Liver (tissue), 8 donors: ENCODE measurements at regions not wholly inside any gene's neighbourhood (a gene's known extent, or its start where the extent isn't known, plus 50 kb on each side); places are given as distances from the start of the nearest gene placed in this dataset.

Experiments used
- DNase-seq: peaks from one replicate; pipeline ENCODE4 v3.0.0-alpha.2; 2017; ENCODE audit warnings: low spot score
- H3K27ac ChIP-seq, 2 donors: one replicate each; pipeline ENCODE4 v1.7.0; 2013; ENCODE audit warnings: inconsistent platforms in 2 of 2, low read length in 2 of 2, control low read depth in 1 of 2, low read depth in 1 of 2, mild to moderate bottlenecking in 1 of 2
- H3K27me3 ChIP-seq, 4 donors: one replicate each; pipeline versions ENCODE4 v1.6.1 to v1.7.0; 2013; ENCODE audit warnings: low read length in 3 of 4, inconsistent platforms in 1 of 4, mild to moderate bottlenecking in 1 of 4, moderate library complexity in 1 of 4; ENCODE audit not compliant: control insufficient read depth in 4 of 4, insufficient read depth in 4 of 4
- H3K36me3 ChIP-seq, 4 donors: one replicate each; pipeline versions ENCODE4 v1.6.1 to v1.7.0; 2013; ENCODE audit warnings: low read length in 3 of 4, mild to moderate bottlenecking in 3 of 4, low read depth in 1 of 4, moderate library complexity in 1 of 4; ENCODE audit not compliant: control insufficient read depth in 4 of 4, insufficient read depth in 3 of 4
- H3K4me1 ChIP-seq, 4 donors: one replicate each; pipeline versions ENCODE4 v1.6.1 to v1.7.0; 2013; ENCODE audit warnings: low read length in 3 of 4, mild to moderate bottlenecking in 3 of 4, moderate library complexity in 1 of 4; ENCODE audit not compliant: control insufficient read depth in 4 of 4, insufficient read depth in 4 of 4
- H3K4me3 ChIP-seq, 3 donors: one replicate each; pipeline versions ENCODE4 v1.6.1 to v1.7.0; 2013; ENCODE audit warnings: low read length in 3 of 3, control low read depth in 1 of 3, low read depth in 1 of 3, mild to moderate bottlenecking in 1 of 3
- H3K9ac ChIP-seq, 2 donors: one replicate each; pipeline ENCODE4 v1.7.0; 2013; ENCODE audit warnings: low read length in 2 of 2, mild to moderate bottlenecking in 2 of 2, moderate library complexity in 2 of 2, control low read depth in 1 of 2, low read depth in 1 of 2
- H3K9me3 ChIP-seq, 4 donors: one replicate each; pipeline versions ENCODE4 v1.6.1 to v1.7.0; 2013; ENCODE audit warnings: low read length in 3 of 4; ENCODE audit not compliant: control insufficient read depth in 4 of 4
- EGR1 ChIP-seq, 2 donors: IDR thresholded peaks; 2 replicates each; pipeline ENCODE4 v1.6.1; 2016 to 2018; ENCODE audit warnings: antibody characterized with exemption in 2 of 2, low read depth in 2 of 2
- FOXA1 ChIP-seq: IDR thresholded peaks from 2 replicates; pipeline ENCODE4 v1.6.1; 2016; ENCODE audit warnings: antibody characterized with exemption
- FOXA2 ChIP-seq: IDR thresholded peaks from 2 replicates; pipeline ENCODE4 v1.6.1; 2016; ENCODE audit warnings: antibody characterized with exemption
- GABPA ChIP-seq, 2 donors: IDR thresholded peaks in 1 of 2; conservative IDR thresholded peaks in 1 of 2; 2 replicates each; pipeline ENCODE4 v1.6.1; 2016; ENCODE audit warnings: antibody characterized with exemption in 2 of 2, mild to moderate bottlenecking in 1 of 2, moderate library complexity in 1 of 2
- HNF4A ChIP-seq, 2 donors: conservative IDR thresholded peaks; 2 replicates each; pipeline ENCODE4 v1.6.1; 2016; ENCODE audit warnings: antibody characterized with exemption in 2 of 2, mild to moderate bottlenecking in 2 of 2
- HNF4G ChIP-seq: IDR thresholded peaks from 2 replicates; pipeline ENCODE4 v1.6.1; 2016; ENCODE audit warnings: antibody characterized with exemption
- JUND ChIP-seq, 2 donors: IDR thresholded peaks; 2 replicates each; pipeline ENCODE4 v1.6.1; 2016; ENCODE audit warnings: antibody characterized with exemption in 2 of 2
- NR2F2 ChIP-seq: IDR thresholded peaks from 2 replicates; pipeline ENCODE4 v1.6.1; 2016; ENCODE audit warnings: antibody characterized with exemption
- RXRA ChIP-seq, 2 donors: IDR thresholded peaks; 2 replicates each; pipeline ENCODE4 v1.6.1; 2017 to 2018; ENCODE audit warnings: antibody characterized with exemption in 2 of 2, mild to moderate bottlenecking in 1 of 2
- SP1 ChIP-seq: IDR thresholded peaks from 2 replicates; pipeline ENCODE4 v1.6.1; 2018; ENCODE audit warnings: antibody characterized with exemption, mild to moderate bottlenecking
- TAF1 ChIP-seq: conservative IDR thresholded peaks from 2 replicates; pipeline ENCODE4 v1.6.1; 2016; ENCODE audit warnings: antibody characterized with exemption, mild to moderate bottlenecking
- YY1 ChIP-seq: IDR thresholded peaks from 2 replicates; pipeline ENCODE4 v1.6.1; 2016; ENCODE audit warnings: antibody characterized with exemption, mild to moderate bottlenecking
- whole genome bisulfite sequencing: extraction: QIAGEN DNeasy Blood & Tissue Kit; methylation state at CpG from one replicate; pipeline ENCODE4 v1.1.7; 2013; 5-methylcytosine and 5-hydroxymethylcytosine counted together
- TF ChIP-seq, protein P1 (sequence below): fragments of 150-350 bp; IDR thresholded peaks from 2 replicates; pipeline ENCODE4 v1.5.1; 2017; ENCODE audit warnings: improper control_type of control experiment, low read depth, low read length; ENCODE audit not compliant: missing input control
- TF ChIP-seq, protein P2 (sequence below): IDR thresholded peaks from 2 replicates; pipeline ENCODE4 v1.6.1; 2016; ENCODE audit warnings: antibody characterized with exemption
- TF ChIP-seq, protein P3 (sequence below): IDR thresholded peaks from 2 replicates; pipeline ENCODE4 v1.6.1; 2016; ENCODE audit warnings: antibody characterized with exemption
- TF ChIP-seq, protein P4 (sequence below): IDR thresholded peaks from 2 replicates; pipeline ENCODE4 v1.6.1; 2016; ENCODE audit warnings: antibody characterized with exemption, mild to moderate bottlenecking
- donor health status: healthy.
- donor health status: healthy.
- donor health status: healthy.
- donor health status: healthy.
- donor health status: healthy.

DNA sequence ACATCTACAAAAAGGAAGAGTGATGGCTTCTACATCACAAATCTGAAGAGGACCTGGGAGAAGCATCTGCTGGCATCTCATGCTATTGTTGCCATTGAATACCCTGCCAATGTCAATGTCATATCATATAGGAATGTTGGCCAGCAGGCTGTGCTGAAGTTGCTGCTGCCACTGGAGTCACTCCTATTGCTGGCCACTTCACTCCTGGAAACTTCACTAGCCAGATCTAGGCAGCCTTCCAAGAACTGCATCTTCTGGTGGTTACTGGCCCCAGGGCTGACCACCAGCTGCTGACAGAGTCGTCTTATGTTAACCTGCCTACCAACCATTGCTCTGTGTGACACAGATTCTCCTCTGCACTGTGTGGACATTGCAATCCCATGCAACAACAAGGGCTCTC, 111.8 kb downstream of the PERP start (continued):
- TF ChIP-seq, protein P1, sequence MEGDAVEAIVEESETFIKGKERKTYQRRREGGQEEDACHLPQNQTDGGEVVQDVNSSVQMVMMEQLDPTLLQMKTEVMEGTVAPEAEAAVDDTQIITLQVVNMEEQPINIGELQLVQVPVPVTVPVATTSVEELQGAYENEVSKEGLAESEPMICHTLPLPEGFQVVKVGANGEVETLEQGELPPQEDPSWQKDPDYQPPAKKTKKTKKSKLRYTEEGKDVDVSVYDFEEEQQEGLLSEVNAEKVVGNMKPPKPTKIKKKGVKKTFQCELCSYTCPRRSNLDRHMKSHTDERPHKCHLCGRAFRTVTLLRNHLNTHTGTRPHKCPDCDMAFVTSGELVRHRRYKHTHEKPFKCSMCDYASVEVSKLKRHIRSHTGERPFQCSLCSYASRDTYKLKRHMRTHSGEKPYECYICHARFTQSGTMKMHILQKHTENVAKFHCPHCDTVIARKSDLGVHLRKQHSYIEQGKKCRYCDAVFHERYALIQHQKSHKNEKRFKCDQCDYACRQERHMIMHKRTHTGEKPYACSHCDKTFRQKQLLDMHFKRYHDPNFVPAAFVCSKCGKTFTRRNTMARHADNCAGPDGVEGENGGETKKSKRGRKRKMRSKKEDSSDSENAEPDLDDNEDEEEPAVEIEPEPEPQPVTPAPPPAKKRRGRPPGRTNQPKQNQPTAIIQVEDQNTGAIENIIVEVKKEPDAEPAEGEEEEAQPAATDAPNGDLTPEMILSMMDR: no peak
- no peak for TF ChIP-seq SP1

DNA sequence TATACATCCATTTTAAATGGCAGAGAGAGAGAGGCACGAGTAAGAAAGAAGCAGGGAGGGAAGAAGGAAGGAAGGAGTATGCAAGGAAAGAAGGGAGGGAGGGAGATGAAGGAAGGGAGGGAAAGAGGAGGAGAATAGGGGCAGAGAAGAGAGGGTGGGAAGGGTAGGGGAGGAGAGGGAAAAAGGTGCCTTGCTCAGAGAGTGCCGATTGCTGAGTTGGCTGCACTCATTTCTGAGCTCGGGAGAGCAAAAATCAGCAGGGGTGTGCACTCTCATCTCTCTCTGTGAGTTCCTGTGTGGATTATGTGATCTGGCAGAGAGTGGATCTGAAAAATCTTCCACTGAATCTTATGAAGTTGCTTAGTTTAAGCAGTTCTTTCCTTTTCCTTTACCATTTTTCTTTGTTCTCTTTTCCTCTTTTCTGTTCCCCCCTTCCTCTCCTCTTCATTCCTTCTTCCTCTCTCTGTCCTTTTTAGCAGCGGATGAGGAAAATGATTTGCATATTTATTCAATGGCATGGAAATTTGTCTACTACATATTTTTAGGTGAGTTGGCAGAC, 108.7 kb downstream of the PERP start:
- peaks cover 0 to 2% (median 0%) of the 10 kb centered on the region in 4 donors for H3K36me3 ChIP-seq
- no peak overlapping the region for H3K4me3 ChIP-seq
- 81% methylated on average over 4 of the region's 4 CpGs for WGBS

More for the DNA sequence above, 108.7 kb downstream of the PERP start:
- Histone ChIP-seq H3K27ac (no peak overlapping the region), H3K9me3 (peaks cover 0 to 6% (median 1%) of the 10 kb centered on the region in 4 donors), H3K27me3 (no peaks in the 10 kb centered on the region), H3K4me1 (no peaks in the 10 kb centered on the region), H3K9ac (no peak overlapping the region)
- no peak for TF ChIP-seq SP1
- TF ChIP-seq, protein P2, sequence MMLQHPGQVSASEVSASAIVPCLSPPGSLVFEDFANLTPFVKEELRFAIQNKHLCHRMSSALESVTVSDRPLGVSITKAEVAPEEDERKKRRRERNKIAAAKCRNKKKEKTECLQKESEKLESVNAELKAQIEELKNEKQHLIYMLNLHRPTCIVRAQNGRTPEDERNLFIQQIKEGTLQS: no peak
- no peak for TF ChIP-seq YY1
- TF ChIP-seq NR2F2: no peak
- TF ChIP-seq, protein P1: no peak
- no peak for TF ChIP-seq RXRA (IDR thresholded peaks at IDR 0.05)
- TF ChIP-seq, protein P3, sequence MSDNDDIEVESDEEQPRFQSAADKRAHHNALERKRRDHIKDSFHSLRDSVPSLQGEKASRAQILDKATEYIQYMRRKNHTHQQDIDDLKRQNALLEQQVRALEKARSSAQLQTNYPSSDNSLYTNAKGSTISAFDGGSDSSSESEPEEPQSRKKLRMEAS: no peak
- TF ChIP-seq, protein P4, sequence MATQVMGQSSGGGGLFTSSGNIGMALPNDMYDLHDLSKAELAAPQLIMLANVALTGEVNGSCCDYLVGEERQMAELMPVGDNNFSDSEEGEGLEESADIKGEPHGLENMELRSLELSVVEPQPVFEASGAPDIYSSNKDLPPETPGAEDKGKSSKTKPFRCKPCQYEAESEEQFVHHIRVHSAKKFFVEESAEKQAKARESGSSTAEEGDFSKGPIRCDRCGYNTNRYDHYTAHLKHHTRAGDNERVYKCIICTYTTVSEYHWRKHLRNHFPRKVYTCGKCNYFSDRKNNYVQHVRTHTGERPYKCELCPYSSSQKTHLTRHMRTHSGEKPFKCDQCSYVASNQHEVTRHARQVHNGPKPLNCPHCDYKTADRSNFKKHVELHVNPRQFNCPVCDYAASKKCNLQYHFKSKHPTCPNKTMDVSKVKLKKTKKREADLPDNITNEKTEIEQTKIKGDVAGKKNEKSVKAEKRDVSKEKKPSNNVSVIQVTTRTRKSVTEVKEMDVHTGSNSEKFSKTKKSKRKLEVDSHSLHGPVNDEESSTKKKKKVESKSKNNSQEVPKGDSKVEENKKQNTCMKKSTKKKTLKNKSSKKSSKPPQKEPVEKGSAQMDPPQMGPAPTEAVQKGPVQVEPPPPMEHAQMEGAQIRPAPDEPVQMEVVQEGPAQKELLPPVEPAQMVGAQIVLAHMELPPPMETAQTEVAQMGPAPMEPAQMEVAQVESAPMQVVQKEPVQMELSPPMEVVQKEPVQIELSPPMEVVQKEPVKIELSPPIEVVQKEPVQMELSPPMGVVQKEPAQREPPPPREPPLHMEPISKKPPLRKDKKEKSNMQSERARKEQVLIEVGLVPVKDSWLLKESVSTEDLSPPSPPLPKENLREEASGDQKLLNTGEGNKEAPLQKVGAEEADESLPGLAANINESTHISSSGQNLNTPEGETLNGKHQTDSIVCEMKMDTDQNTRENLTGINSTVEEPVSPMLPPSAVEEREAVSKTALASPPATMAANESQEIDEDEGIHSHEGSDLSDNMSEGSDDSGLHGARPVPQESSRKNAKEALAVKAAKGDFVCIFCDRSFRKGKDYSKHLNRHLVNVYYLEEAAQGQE: no peak
- no peak for TF ChIP-seq GABPA (IDR thresholded peaks at IDR 0.05 in 1 of 2, conservative IDR thresholded peaks at IDR 0.05 in 1 of 2)
- no peak for TF ChIP-seq TAF1
- TF ChIP-seq FOXA1: no peak
- no peak for TF ChIP-seq HNF4G
- TF ChIP-seq EGR1 (IDR thresholded peaks at IDR 0.05; ENCODE audit: low read depth in 2 of 2): no peak
- no peak for TF ChIP-seq HNF4A (conservative IDR thresholded peaks at IDR 0.05)
- TF ChIP-seq JUND (IDR thresholded peaks at IDR 0.05): no peak
- TF ChIP-seq FOXA2: no peak
- no peak for DNase-seq
